K562 (cell line): ENCODE measurements at regions not wholly inside any gene's neighbourhood (a gene's known extent, or its start where the extent isn't known, plus 50 kb on each side); places are given as distances from the start of the nearest gene placed in this dataset.
A peak's percentile ranks its signal among the peaks of the same experiment; 100 is the strongest.

Experiments
- ATAC-seq: fragments of 200-7000 bp; cut with Tn5 transposase; 3 replicates; pipeline ENCODE4 v1.9.1; 2020; ENCODE audit warnings: moderate library complexity
- BruUV-seq: library from RNA; stranded (reverse); fragments of 400-500 nt; replicated peaks from 2 replicates; lab custom pipeline; 2021; lab: Mats Ljungman, UMichigan
- CTCF ChIA-PET: fragments of 300-600 bp; formaldehyde crosslinking; extraction: SDS; loops from one replicate; lab custom pipeline; 2021; ENCODE audit warnings: low intra/inter-chr PET ratio; lab: Yijun Ruan, JAX
- POLR2A ChIA-PET: fragments of 300-600, 350-650 bp; sonication (Branson Sonifier 250); formaldehyde crosslinking; extraction: SDS; loops from one replicate; lab custom pipeline; 2021; ENCODE audit warnings: antibody characterized with exemption, inconsistent platforms; lab: Yijun Ruan, JAX
- DNase-seq, 4 experiments: peaks; one replicate each; pipeline versions ENCODE4 v3.0.0 to v3.0.0-alpha.2; 2011 to 2018; ENCODE audit warnings: low spot score in 3 of 4, mixed read lengths in 3 of 4; ENCODE audit errors: extremely low read depth in 1 of 4
- FAIRE-seq: peaks from 2 replicates; lab custom pipeline; 2011; peaks lifted over from hg19 to GRCh38; lab: Jason Lieb, UNC
- H2AFZ ChIP-seq: 2 replicates; pipeline ENCODE4 v1.6.0; 2011; ENCODE audit warnings: low read depth, low read length, control low read depth, inconsistent platforms
- H3K27ac ChIP-seq: fragments of 200-600 bp; 3 replicates; pipeline ENCODE4 v1.8.0; 2011; ENCODE audit warnings: low read depth, mild to moderate bottlenecking, control low read depth, inconsistent platforms, low read length, moderate library complexity, mixed read lengths; ENCODE audit errors: extremely low read depth
- H3K27me3 ChIP-seq, 2 experiments: fragments of 300-600 bp in 1 of 2; 2 replicates in 1 of 2; 3 replicates in 1 of 2; pipeline versions ENCODE4 v1.6.0 to v1.8.0; 2011; ENCODE audit warnings: inconsistent platforms in 2 of 2, low read length in 2 of 2, mild to moderate bottlenecking in 1 of 2, mixed read lengths in 1 of 2, moderate library complexity in 1 of 2; ENCODE audit not compliant: control insufficient read depth in 2 of 2, insufficient read depth in 2 of 2
- H3K36me3 ChIP-seq: fragments of 300-600 bp; 3 replicates; pipeline ENCODE4 v1.8.0; 2011; ENCODE audit warnings: mild to moderate bottlenecking, low read length, inconsistent platforms; ENCODE audit not compliant: control insufficient read depth, insufficient read depth
- H3K4me1 ChIP-seq, 2 experiments: fragments of 200-600 bp in 1 of 2; replicated peaks in 1 of 2; 2 replicates in 1 of 2; 3 replicates in 1 of 2; pipeline versions ENCODE4 v1.5.1 to v1.8.0; 2011; ENCODE audit warnings: inconsistent platforms in 2 of 2, low read length in 2 of 2, mild to moderate bottlenecking in 1 of 2, mixed read lengths in 1 of 2, moderate library complexity in 1 of 2; ENCODE audit not compliant: control insufficient read depth in 2 of 2, insufficient read depth in 2 of 2
- H3K4me2 ChIP-seq: 2 replicates; pipeline ENCODE4 v1.6.1; 2011; ENCODE audit warnings: low read length, control low read depth, inconsistent platforms, mixed read lengths; ENCODE audit not compliant: insufficient read depth
- H3K4me3 ChIP-seq: fragments of 200-600 bp; sonication (generic), shearing (Covaris generic); 2 replicates; pipeline ENCODE4 v1.5.1; 2016; ENCODE audit warnings: control low read depth, inconsistent platforms
- H3K79me2 ChIP-seq: fragments of 200-600 bp; 3 replicates; pipeline ENCODE4 v1.8.0; 2011; ENCODE audit warnings: low read length, inconsistent platforms; ENCODE audit not compliant: control insufficient read depth, insufficient read depth
- H3K9ac ChIP-seq, 2 experiments: 2 replicates each; pipeline versions ENCODE4 v1.6.0 to v1.6.1; 2011; ENCODE audit warnings: low read depth in 2 of 2, low read length in 2 of 2, control low read depth in 1 of 2, inconsistent platforms in 1 of 2, mild to moderate bottlenecking in 1 of 2, mixed read lengths in 1 of 2; ENCODE audit not compliant: insufficient read depth in 1 of 2
- H3K9me1 ChIP-seq: one replicate; pipeline ENCODE4 v1.6.0; 2011; ENCODE audit warnings: inconsistent platforms, mild to moderate bottlenecking, low read length, moderate library complexity; ENCODE audit not compliant: control insufficient read depth, insufficient read depth
- H3K9me3 ChIP-seq: replicated peaks from 2 replicates; pipeline ENCODE4 v1.5.1; 2011; ENCODE audit warnings: low read depth, low read length, inconsistent platforms; ENCODE audit not compliant: control insufficient read depth, insufficient read depth
- H4K20me1 ChIP-seq: replicated peaks from 2 replicates; pipeline ENCODE4 v1.6.1; 2011; ENCODE audit warnings: low read length, inconsistent platforms, mixed read lengths; ENCODE audit not compliant: control insufficient read depth, insufficient read depth
- HNRNPH1 ChIP-seq: fragments of 200-400 bp; formaldehyde crosslinking; optimal IDR thresholded peaks from 2 replicates; pipeline ENCODE3; 2017; ENCODE audit warnings: low read depth, mild to moderate bottlenecking, low read length, moderate library complexity
- LARP7 ChIP-seq: fragments of 450-650 bp; IDR thresholded peaks from 2 replicates; pipeline ENCODE4 v1.6.1; 2016
- RBBP5 ChIP-seq: fragments of 200-600 bp; sonication (generic); IDR thresholded peaks from 2 replicates; pipeline ENCODE4 v1.6.1; 2012; ENCODE audit warnings: borderline replicate concordance, mild to moderate bottlenecking, low read length, control low read depth, inconsistent platforms; ENCODE audit not compliant: insufficient read depth, poor library complexity, severe bottlenecking
- SMARCA4 ChIP-seq: fragments of 450-650 bp; IDR thresholded peaks from 2 replicates; pipeline ENCODE4 v1.6.1; 2016
- SPI1 ChIP-seq: IDR thresholded peaks from 2 replicates; pipeline ENCODE4 v1.6.1; 2011; ENCODE audit warnings: low read depth, low read length, control low read depth, borderline replicate concordance
- YBX1 ChIP-seq: fragments of 450-650 bp; IDR thresholded peaks from 2 replicates; pipeline ENCODE4 v1.7.1; 2016; ENCODE audit warnings: mild to moderate bottlenecking
- ZNF23 ChIP-seq: fragments of 250-450 bp; sonication (Bioruptor Pico); IDR thresholded peaks from 2 replicates; pipeline ENCODE4 v1.4.0; 2020; ENCODE audit warnings: mild to moderate bottlenecking
- ZNF780A ChIP-seq: fragments of 250-450 bp; sonication (Bioruptor Pico); IDR thresholded peaks from 2 replicates; pipeline ENCODE4 v1.5.0; 2021; ENCODE audit warnings: mild to moderate bottlenecking
- WGBS: fragments of 100-300 bp; shearing (Covaris generic); methylation state at CpG from one replicate; pipeline ENCODE4 v1.1.6; 2016; ENCODE audit warnings: low coverage, mixed read lengths; ENCODE audit not compliant: insufficient coverage; ENCODE audit errors: missing lambda C conversion rate; 5-methylcytosine and 5-hydroxymethylcytosine counted together
- in situ Hi-C: fragments of 300-500 bp; cut with MboI; formaldehyde crosslinking; loops from 4 replicates; pipeline ENCODE4 v1.15.0; 2018; ENCODE audit warnings: inconsistent platforms, mixed read lengths
- intact Hi-C: fragments of 100-400 bp; cut with micrococcal nuclease; formaldehyde crosslinking; loops from 2 replicates; pipeline ENCODE4 v1.14.2; 2022
- TF ChIP-seq, protein P1 (sequence below): fragments of 250-450 bp; sonication (Bioruptor Pico); IDR thresholded peaks from 2 replicates; pipeline ENCODE4 v1.8.0; 2022; ENCODE audit warnings: inconsistent platforms
- TF ChIP-seq, protein P2 (sequence below): fragments of 250-450 bp; sonication (Bioruptor Pico); IDR thresholded peaks from 2 replicates; pipeline ENCODE4 v1.8.0; 2021; ENCODE audit warnings: moderate library complexity, mild to moderate bottlenecking, inconsistent platforms
- TF ChIP-seq, protein P3 (sequence below), 2 experiments: fragments of 450-650 bp in 1 of 2; IDR thresholded peaks; 2 replicates each; pipeline ENCODE4 v1.6.1; 2011 to 2017; ENCODE audit warnings: low read depth in 2 of 2, antibody characterized with exemption in 1 of 2, borderline replicate concordance in 1 of 2, low read length in 1 of 2, mild to moderate bottlenecking in 1 of 2, mixed read lengths in 1 of 2; ENCODE audit not compliant: control insufficient read depth in 1 of 2

DNA sequence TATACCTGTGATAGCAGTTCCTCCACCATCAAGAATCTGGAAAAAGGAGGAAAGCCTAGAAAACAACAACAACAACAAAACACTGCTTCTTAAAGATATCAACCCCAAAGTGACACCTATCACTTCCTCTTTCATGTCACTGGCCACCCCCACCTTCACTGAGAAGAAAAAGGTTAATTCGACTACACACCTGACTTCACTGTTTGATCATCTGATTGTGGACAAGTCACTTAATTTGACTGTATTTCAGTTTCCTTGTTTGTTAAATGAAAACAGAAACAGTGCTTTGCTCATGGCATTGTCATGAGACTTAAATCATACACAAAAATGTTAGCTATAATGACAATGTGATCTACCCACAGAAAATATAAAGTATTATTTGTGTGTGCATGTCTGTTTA lies 280.6 kb upstream of the SULF2 start:
- ChIA-PET POLR2A (no interaction called here), CTCF (no interaction called here)
- no TSS peak for BruUV-seq
- FAIRE-seq (no peak), ATAC-seq (no peak), DNase-seq (no peak)
- no peak overlapping the region for H3K9ac ChIP-seq
- no peaks in the 10 kb centered on the region for H3K36me3 ChIP-seq
- H3K79me2 ChIP-seq: no peaks in the 10 kb centered on the region
- no peak overlapping the region for H2AFZ ChIP-seq
- H3K4me3 ChIP-seq: no peak overlapping the region
- 0% methylated on average over 1 of the region's 1 CpG for WGBS
- H3K9me1 ChIP-seq: no peaks in the 10 kb centered on the region
- in situ Hi-C loops: no loop called here
- H3K4me2 ChIP-seq: no peak overlapping the region
- H4K20me1 ChIP-seq: no peaks in the 10 kb centered on the region
- no peaks in the 10 kb centered on the region for H3K4me1 ChIP-seq
- H3K27me3 ChIP-seq: peaks cover 4% of the 10 kb centered on the region in 2 experiments; a peak in 2 of 5 replicates
- no peaks in the 10 kb centered on the region for H3K9me3 ChIP-seq
- no peak overlapping the region for H3K27ac ChIP-seq
- TF ChIP-seq SPI1 (0 out of 2 replicates have a peak, but pooled peaks have one; percentile 16), SMARCA4 (no peak), RBBP5 (no peak), LARP7 (no peak), ZNF23 (CRISPR knock-in tag) (no peak), ZNF780A (CRISPR knock-in tag) (no peak)
- intact Hi-C loops: no loop called here

DNA sequence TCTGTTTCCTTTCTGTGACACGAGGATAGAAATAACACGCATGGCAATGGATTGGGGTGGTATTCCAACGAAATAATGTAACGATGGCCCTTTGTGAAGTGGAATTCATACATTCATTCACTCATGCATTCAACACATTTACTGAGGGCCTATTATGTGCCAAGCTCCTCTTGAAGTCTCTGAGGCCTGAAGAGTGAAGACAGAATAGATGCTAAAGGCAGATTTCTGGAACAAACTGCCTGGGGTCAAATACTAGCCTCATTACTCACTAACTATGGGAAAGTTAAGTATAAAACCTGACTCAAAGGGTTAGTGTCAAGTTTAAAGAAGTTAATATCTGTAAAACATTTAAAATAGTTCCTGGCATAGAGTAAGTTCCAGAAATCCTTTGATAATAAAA lies 279.6 kb upstream of the SULF2 start:
- H3K36me3 ChIP-seq: no peaks in the 10 kb centered on the region
- H3K27ac ChIP-seq: no peak overlapping the region
- no peak for ATAC-seq
- H3K9me1 ChIP-seq: no peaks in the 10 kb centered on the region
- no peak overlapping the region for H2AFZ ChIP-seq
- H3K4me3 ChIP-seq: no peak overlapping the region
- in situ Hi-C loops: no loop called here
- BruUV-seq: no TSS peak
- no peak overlapping the region for H3K9ac ChIP-seq
- peaks cover 0 to 4% of the 10 kb centered on the region in 2 experiments; a peak in 2 of 5 replicates for H3K27me3 ChIP-seq
- no peaks in the 10 kb centered on the region for H3K9me3 ChIP-seq
- no peaks in the 10 kb centered on the region for H4K20me1 ChIP-seq
- no peaks in the 10 kb centered on the region for H3K79me2 ChIP-seq
- WGBS: 2% methylated on average over 4 of the region's 4 CpGs
- ChIA-PET POLR2A (interaction anchor here (0.6 to 1.8 kb wide), 2 partner anchors 11 to 90 kb away, joined by 3 to 5 read pairs; no protein-coding TSS in a partner anchor), CTCF (no interaction called here)
- FAIRE-seq: no peak
- no peaks in the 10 kb centered on the region for H3K4me1 ChIP-seq
- DNase-seq: no peak
- H3K4me2 ChIP-seq: no peak overlapping the region
- intact Hi-C loops: no loop called here
- TF ChIP-seq, protein P1, sequence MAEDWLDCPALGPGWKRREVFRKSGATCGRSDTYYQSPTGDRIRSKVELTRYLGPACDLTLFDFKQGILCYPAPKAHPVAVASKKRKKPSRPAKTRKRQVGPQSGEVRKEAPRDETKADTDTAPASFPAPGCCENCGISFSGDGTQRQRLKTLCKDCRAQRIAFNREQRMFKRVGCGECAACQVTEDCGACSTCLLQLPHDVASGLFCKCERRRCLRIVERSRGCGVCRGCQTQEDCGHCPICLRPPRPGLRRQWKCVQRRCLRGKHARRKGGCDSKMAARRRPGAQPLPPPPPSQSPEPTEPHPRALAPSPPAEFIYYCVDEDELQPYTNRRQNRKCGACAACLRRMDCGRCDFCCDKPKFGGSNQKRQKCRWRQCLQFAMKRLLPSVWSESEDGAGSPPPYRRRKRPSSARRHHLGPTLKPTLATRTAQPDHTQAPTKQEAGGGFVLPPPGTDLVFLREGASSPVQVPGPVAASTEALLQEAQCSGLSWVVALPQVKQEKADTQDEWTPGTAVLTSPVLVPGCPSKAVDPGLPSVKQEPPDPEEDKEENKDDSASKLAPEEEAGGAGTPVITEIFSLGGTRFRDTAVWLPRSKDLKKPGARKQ (CRISPR knock-in tag): no peak
- TF ChIP-seq, protein P2, sequence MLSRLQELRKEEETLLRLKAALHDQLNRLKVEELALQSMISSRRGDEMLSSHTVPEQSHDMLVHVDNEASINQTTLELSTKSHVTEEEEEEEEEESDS (CRISPR knock-in tag): no peak
- TF ChIP-seq YBX1: no peak
- TF ChIP-seq, protein P3, sequence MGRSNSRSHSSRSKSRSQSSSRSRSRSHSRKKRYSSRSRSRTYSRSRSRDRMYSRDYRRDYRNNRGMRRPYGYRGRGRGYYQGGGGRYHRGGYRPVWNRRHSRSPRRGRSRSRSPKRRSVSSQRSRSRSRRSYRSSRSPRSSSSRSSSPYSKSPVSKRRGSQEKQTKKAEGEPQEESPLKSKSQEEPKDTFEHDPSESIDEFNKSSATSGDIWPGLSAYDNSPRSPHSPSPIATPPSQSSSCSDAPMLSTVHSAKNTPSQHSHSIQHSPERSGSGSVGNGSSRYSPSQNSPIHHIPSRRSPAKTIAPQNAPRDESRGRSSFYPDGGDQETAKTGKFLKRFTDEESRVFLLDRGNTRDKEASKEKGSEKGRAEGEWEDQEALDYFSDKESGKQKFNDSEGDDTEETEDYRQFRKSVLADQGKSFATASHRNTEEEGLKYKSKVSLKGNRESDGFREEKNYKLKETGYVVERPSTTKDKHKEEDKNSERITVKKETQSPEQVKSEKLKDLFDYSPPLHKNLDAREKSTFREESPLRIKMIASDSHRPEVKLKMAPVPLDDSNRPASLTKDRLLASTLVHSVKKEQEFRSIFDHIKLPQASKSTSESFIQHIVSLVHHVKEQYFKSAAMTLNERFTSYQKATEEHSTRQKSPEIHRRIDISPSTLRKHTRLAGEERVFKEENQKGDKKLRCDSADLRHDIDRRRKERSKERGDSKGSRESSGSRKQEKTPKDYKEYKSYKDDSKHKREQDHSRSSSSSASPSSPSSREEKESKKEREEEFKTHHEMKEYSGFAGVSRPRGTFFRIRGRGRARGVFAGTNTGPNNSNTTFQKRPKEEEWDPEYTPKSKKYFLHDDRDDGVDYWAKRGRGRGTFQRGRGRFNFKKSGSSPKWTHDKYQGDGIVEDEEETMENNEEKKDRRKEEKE (IDR thresholded peaks at IDR 0.05; ENCODE audit: borderline replicate concordance in 1 of 2, control insufficient read depth in 1 of 2, low read depth in 2 of 2, low read length in 1 of 2): 0 out of 4 replicates have a peak, but pooled peaks of 1 of the 2 experiments have one; percentile 8
- TF ChIP-seq HNRNPH1: no peak
